ENCODE measurements at regions not wholly inside any gene's neighbourhood (a gene's known extent, or its start where the extent isn't known, plus 50 kb on each side); places are given as distances from the start of the nearest gene placed in this dataset.
"Not testable (repeated sequence)": the region's sequence is repeated elsewhere in the genome, so short reads cannot be mapped to it uniquely, and the experiment has no call there.

- intact Hi-C loops (cut with DNase I): no loop called here
- DNase-seq: no peak
Measured at GRCh38 chr4:33940281-33940680, 2304.0 kb downstream of the ARAP2 start.

- intact Hi-C loops (cut with DNase I): no loop called here
- DNase-seq: no peak
Measured at GRCh38 chr4:33941854-33942253, 2302.5 kb downstream of the ARAP2 start.

- DNase-seq: no peak
- intact Hi-C loops (cut with DNase I): no loop called here
Measured at GRCh38 chr4:33948921-33949320, 2295.4 kb downstream of the ARAP2 start.

DNA sequence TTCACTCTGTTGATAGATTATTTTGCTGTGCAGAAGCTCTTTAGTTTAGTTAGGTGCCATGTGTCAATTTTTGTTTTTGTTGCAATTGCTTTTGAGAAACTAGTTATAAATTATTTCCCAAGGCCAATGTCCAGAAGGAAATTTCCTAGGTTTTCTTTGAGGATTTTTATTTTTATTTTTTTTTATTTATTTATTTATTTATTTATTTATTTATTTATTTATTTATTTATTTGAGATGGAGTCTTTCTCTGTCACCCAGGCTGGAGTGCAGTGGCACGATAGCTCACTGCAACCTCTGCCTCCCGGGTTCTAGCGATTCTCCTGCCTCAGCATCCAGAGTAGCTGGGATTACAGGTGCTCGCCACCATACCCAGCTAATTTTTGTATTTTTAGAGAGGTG is 2290.5 kb downstream of the ARAP2 start:
- DNase-seq; intact Hi-C loops (cut with DNase I): not testable (repeated sequence)

DNA sequence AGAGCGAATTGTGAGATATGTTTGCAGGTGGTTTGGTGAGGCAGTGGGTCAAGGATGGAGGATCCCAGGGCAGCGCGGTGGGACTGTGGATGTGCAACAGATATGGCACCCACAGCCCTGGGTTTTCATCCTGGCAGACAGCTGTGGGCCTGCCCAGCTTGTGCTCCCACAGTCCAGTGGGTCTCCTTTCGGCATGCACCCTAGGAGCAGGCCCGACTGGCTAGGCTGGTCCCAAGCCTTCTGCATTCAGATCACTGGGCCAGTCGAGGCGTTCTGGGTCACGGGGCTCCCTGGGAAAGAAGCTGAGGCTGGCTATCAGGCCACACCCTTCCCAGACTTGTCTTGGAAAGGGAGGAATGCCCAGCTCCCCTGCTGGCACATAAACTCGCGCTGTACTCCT is 2289.6 kb downstream of the ARAP2 start:
- DNase-seq: peak in 2 of 10 donors; percentile 63 to 73
- intact Hi-C loops (cut with DNase I): no loop called here

DNA sequence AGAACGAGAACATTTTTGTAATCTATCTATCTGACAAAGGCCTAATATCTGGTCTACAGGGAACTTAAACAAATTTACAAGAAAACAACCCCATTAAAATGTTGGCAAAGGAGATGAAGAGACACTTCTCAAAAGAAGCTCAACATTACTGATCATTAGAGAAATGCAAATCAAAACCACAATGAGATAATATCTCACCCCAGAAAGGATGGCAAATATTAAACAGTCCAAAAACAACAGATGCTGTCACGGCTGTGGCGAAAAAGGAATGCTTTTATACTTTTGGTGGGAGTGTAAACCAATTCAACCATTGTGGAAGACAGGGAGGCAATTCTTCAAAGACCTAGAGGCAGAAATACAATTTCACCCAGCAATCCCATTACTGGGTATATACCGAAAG is 2284.8 kb downstream of the ARAP2 start:
- no peak for DNase-seq
- intact Hi-C loops (cut with DNase I): no loop called here

GRCh38 chr4:33961761-33962160 is 2282.6 kb downstream of the ARAP2 start:
- intact Hi-C loops (cut with DNase I): no loop called here
- no peak for DNase-seq

GRCh38 chr4:33966808-33967207 is 2277.5 kb downstream of the ARAP2 start:
- DNase-seq: no peak
- intact Hi-C loops (cut with DNase I): no loop called here

DNA sequence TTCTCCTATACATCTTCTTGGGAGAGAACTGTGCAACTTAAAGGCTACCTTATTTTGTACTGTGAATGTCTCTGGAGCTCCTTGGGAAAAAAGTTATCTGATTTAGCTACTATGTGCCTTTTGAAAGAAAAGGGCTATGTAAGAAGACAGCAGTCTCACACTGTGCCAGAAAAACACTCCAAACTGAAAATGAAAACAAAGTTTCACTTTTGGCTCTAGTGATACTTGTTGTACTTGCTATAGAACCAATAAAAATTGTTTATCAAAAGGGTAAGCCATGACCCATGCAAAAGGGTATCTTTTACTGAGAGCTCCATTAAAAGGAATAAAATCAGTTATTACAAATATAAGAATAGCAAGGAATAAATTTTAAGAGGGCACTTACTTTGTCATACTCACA is 2270.0 kb downstream of the ARAP2 start:
- intact Hi-C loops (cut with DNase I): no loop called here
- no peak for DNase-seq

- DNase-seq: no peak
Measured at GRCh38 chr4:33975995-33976394, 2268.3 kb downstream of the ARAP2 start.

DNA sequence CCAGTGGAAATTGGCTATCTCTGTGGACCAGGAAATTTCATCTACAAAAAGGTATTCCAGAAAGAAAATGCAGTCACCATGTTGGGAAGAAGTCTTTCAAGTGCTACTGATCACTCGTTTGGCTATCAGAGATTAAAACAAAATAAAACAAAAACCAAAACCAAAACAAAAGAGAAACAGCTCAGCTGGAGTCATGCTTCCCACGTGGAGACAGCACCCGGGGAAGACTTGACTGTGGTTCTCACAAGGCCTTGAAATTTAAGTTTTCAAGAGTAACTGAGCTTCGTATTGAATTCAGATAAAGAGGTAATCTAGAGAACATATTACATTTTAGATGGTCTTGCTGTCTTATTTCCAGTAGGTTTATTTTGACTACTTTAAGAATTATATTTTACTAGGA is 2264.5 kb downstream of the ARAP2 start:
- intact Hi-C loops (cut with DNase I); DNase-seq: not testable (repeated sequence)

More at GRCh38 chr4:33975995-33976394, 2268.3 kb downstream of the ARAP2 start:
- intact Hi-C loops (cut with DNase I): no loop called here

GRCh38 chr4:33980361-33980760 is 2264.0 kb downstream of the ARAP2 start:
- intact Hi-C loops (cut with DNase I): no loop called here
- DNase-seq: no peak

- intact Hi-C loops (cut with DNase I): no loop called here
- no peak for DNase-seq
Measured at GRCh38 chr4:33989820-33990443, 2254.4 kb downstream of the ARAP2 start.

GRCh38 chr4:33996075-33996718 is 2248.1 kb downstream of the ARAP2 start:
- intact Hi-C loops (cut with DNase I): no loop called here
- DNase-seq: no peak

DNA sequence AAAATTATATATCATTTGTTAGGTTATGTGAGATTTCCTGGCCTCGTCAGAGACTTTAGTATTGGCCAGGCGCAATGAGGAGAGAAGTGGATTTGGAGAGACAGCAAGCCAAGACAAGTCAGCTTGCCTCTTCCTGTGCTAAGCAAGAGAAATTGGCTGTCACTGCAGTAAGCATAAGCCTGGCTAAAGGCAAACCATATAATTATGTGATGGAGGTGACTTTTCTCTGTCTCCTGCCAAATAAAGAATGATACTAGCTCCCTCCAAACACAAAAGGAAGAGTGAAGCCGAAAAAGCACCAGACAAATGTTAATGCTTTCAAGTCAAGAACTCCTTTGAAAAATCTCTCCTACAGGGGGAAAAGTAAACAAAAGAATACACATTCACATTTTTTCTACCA is 2246.0 kb downstream of the ARAP2 start:
- DNase-seq: no peak
- intact Hi-C loops (cut with DNase I): no loop called here

- intact Hi-C loops (cut with DNase I): no loop called here
- no peak for DNase-seq
Measured at GRCh38 chr4:34000356-34000755, 2244.0 kb downstream of the ARAP2 start.

DNA sequence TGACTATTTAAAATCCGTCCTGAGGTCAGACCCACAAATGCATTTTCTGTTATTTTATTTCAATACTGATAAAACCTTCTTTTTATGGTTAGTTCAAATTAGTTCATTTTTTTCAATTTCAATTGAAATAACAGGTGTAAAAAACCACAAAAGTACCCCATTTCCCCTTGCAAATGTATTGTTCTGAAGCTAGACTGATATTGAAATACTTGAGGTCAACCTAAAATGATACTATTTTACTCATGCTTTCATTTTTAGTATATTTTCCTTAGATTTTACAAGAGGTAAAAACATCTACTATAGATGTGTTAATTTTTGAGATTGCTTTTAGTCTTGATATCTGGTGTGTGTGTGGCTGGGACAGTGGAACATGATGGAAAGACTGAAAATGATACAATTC is 2237.8 kb downstream of the ARAP2 start:
- intact Hi-C loops (cut with DNase I): not testable (repeated sequence)

GRCh38 chr4:34009951-34010350 is 2234.4 kb downstream of the ARAP2 start:
- intact Hi-C loops (cut with DNase I): no loop called here
- no peak for DNase-seq

More for the DNA sequence above, 2237.8 kb downstream of the ARAP2 start:
- not testable (repeated sequence) for DNase-seq

DNA sequence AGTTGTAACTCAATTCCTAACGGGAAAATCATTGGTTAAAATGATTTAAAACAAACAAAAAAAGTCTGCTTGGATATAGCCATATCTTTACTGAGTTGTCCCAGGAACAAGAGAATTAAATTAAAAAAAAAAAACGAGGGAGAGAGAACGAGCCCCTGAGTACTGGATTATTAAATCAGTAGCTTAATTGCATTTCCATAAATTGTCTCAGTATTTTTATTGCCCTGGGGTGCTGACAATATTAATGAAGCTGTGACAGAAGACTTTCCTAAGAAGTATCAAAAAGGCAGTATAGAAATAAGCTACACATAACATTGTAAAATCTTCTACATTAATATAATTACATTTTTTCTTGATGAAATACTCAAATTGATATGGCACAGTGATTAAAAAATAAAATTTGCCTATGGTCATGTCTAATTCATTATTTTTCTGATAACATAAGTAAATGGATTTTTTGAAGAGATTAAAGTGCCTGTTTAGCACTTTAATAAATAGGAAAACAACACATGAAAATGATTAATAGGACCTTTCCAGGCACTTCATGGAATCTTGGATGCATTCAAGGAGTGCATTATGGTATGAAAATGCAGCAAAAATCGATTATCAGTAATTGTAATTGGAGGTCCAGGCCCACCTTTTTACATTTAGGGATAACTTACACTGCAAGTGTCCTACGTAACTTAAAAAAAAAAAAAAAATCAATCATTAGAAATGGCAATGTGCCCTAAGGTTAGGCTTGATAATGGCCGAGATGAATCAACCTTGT is 2233.4 kb downstream of the ARAP2 start:
- intact Hi-C loops (cut with DNase I): no loop called here
- no peak for DNase-seq

GRCh38 chr4:34035225-34035624 is 2209.1 kb downstream of the ARAP2 start:
- intact Hi-C loops (cut with DNase I): no loop called here
- no peak for DNase-seq

GRCh38 chr4:34037280-34037679 is 2207.0 kb downstream of the ARAP2 start:
- DNase-seq: no peak
- intact Hi-C loops (cut with DNase I): no loop called here

DNA sequence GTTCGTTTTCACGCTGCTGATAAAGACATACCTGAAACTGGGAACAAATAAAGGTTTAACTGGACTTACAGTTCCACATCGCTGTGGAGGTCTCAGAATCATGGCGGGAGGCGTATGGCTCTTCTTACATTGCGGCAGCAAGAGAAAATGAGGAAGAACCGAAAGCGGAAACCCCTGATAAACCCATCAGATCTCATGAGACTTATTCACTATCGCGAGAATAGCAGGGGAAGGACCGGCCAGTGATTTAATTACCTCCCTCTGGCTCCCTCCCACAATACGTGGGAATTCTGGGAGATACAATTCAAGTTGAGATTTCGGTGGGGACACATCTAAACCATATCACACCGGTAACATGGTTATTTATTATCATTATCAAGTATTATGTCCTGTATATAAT is 2204.5 kb downstream of the ARAP2 start:
- intact Hi-C loops (cut with DNase I): no loop called here
- no peak for DNase-seq
